Inferior parietal cortex (tissue), 1 donor: ENCODE measurements at regions not wholly inside any gene's neighbourhood (a gene's known extent, or its start where the extent isn't known, plus 50 kb on each side); places are given as distances from the start of the nearest gene placed in this dataset.

ENCODE experiments used
- DNase-seq: peaks from one replicate; pipeline ENCODE4 v3.0.0-alpha.2; 2016; ENCODE audit errors: extremely low spot score

DNA sequence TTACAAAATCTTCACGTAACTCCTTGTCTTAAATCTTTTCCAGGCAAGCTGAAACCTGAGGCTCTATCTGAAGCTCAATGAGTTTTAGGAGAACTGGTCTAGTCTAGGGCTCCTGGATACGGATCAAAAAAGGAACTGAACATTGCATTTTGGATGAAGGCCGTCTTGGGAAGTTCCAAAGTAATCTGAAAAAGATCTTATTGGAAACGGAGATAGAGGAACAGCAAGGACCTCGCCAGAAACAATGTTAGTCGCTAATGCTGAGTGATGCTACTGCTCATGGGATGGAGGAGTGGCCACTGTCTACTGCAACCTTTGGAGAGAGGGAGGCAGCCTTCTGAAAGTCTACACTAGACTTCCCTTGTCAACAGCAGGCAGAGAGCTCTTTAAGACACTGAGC, 91.4 kb upstream of the ATXN1 start:
- DNase-seq: no peak

DNA sequence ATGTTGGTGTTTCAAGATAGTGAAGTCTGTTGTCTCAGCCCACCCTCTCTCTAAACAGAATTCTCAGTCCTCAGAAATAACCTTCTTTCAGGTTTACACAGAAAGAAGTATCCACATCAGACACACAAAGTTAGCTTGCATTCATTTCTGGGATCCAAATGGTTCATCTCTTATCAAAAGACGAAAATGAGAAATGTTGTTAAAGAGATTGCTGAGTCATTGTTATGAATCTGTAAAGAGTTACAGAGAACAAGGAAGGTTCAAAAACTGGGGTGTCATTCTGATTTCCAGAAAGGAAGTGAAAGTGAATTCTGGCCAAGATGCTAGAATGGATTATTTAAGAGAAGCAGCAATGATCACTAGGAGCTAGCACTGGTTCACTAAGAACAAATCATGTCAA, 90.5 kb upstream of the ATXN1 start:
- DNase-seq: peak; percentile 25

- no peak for DNase-seq
Observed at GRCh38 chr6:16851044-16851540, 89.8 kb upstream of the ATXN1 start.

DNA sequence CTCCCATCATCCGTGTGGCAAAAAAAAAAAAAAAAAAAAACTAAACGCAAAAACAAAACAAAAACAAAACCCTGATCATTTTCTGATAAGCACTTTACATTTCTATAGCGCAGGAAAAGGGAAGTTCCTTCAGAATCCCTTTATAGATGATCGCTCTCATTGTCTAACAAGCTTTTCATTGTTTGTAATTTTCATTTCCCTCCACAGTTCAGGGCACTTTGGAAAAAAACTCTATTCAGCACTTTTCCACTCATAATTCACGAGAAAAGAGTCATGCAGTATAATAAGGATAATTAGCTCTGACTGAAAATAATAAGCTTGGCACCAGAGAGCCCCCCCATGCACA, 89.4 kb upstream of the ATXN1 start:
- DNase-seq: no peak

DNA sequence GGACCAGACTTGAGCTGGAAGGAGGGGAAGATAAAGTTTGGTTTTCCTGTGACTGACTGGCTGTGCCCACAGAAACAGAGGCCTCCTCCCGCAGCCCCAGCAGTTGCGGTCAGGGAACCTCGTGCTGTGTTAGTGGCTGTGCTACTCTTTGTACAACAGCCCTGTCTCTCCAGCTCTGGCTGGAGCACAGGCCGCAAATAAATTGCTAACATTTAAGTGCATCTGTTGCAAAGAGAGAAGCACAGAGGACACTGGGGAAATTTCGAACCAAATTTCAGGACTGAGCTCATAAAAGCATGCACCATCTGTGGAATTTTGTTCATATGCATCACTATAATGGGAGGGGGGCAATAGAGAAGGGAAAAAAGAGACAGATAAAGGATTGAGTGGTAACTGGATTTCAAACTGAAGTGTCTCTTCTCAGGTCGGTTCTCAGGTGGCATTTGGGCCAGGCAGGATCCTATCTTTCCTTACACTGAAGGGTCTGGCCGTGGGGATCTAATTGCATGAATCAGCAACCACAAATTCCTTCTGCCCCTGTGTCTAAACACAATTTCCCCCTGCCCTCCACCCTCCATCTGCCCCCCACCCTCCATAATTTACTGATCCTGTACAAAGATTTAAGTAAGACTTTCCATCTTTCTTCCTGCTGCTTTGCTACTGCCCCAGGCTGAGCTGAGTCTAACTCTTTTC, 88.9 kb upstream of the ATXN1 start:
- no peak for DNase-seq

GRCh38 chr6:16849280-16849987, 88.2 kb upstream of the ATXN1 start:
- no peak for DNase-seq

- no peak for DNase-seq
Observed at GRCh38 chr6:16846399-16846778, 85.1 kb upstream of the ATXN1 start.

DNA sequence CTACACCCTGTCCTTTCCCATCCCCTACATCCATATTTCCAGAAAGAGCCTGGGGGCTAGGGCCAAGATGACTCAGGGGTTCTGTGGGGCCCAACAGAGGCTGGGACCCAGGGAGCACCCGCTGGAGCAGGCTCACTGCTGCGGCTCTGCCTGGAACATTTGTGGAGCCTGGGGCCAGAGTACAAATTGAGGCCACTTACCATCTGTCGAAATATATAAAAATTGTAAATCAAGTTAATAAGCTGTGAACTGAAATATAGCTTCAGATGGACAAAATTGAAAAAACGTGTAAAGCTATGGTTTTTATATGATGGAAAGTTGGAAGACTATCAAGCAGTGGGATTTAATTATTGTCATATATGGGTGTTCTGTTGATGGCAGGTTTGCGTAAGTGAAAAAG, 82.9 kb upstream of the ATXN1 start:
- no peak for DNase-seq

- DNase-seq: no peak
Observed at GRCh38 chr6:16842676-16843075, 81.4 kb upstream of the ATXN1 start.

DNA sequence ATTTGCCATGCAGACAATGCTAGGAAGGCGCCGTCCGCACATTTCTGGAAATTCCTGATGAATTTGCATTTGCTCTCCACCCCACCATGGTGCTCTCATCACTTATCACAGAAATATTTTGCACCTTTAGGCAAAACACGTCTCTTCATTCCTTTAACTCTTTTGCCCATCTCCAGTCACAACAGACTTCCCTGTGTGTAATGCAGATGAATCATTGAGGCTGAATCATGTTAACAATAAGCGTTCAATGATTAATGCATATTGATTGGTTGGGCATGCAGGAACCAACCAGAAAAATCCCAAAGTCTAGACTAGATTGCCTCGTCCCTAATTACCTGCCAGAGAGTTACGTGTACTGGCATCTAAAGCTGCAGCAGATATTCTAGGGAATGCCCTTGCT, 80.0 kb upstream of the ATXN1 start:
- DNase-seq: no peak

GRCh38 chr6:16840725-16841124, 79.5 kb upstream of the ATXN1 start:
- DNase-seq: peak; percentile 54

- no peak for DNase-seq
Observed at GRCh38 chr6:16840291-16840690, 79.0 kb upstream of the ATXN1 start.

GRCh38 chr6:16839631-16840179, 78.4 kb upstream of the ATXN1 start:
- DNase-seq: no peak

- peak; percentile 25 for DNase-seq
Observed at GRCh38 chr6:16837217-16837972, 76.1 kb upstream of the ATXN1 start.

GRCh38 chr6:16836144-16836981, 75.1 kb upstream of the ATXN1 start:
- peak; percentile 49 for DNase-seq

DNA sequence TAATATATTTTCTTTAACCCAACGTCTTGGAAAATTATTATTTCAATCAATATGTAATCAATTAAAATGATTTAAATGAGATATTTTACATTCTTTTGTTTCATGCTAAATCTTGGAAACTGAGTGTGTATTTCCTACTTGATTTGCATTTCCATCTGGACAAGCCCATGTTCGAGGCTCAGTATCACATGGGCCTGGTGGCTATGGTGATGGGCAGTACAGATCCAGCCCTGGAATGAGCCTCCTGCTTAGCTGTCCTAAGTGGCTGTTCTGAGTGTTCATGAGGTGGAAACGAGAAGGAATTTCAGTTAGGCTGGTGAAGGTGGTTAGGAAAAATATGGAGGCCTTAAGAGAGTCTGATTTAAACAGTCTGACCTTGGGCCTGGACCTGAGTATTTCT, 73.0 kb upstream of the ATXN1 start:
- no peak for DNase-seq

GRCh38 chr6:16832721-16833120, 71.5 kb upstream of the ATXN1 start:
- no peak for DNase-seq

DNA sequence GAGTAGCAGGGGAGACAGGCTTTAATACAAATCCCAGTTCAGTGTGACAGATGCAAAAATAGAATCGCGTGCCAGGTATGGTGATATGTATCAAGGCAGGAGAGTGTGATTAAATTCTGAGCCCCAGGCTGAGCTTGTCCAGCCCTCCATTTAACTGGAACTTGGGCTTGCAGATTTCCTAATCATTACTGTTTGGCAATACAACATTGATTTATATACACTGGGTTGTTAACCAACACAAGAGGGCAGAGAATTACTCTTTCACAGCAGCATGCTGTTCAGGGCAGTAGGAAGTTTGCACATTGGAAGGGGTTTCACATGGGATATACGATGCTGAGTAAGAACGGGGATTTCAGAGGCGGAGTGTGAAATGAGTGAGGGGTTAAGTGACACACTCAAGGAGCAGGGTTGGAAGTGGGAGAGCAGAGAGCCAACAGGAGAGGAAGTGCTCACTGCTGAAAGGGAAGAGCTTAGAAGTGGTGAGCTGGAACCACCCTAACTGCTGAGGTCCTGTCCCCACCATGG, 70.8 kb upstream of the ATXN1 start:
- no peak for DNase-seq

DNA sequence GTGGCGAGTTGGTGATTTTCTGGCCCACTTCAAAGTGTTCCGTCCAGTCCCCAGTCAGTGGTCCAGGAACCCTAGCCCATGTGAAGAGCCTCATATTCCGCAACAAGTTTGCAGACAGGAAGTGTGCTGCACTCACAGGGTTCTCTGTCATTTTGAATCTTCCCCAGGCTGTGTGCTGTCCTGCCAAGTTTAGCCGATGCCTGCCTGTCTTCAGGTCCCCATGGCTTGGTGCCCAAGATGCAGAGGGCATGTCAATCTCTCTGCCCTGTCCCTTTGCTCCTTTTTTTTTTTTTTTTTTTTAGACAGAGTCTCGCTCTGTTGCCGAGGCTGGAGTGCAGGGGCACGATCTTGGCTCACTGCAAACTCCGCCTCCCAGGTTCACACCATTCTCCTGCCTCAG, 69.9 kb upstream of the ATXN1 start:
- no peak for DNase-seq

- DNase-seq: no peak
Observed at GRCh38 chr6:16828058-16828457, 66.8 kb upstream of the ATXN1 start.

DNA sequence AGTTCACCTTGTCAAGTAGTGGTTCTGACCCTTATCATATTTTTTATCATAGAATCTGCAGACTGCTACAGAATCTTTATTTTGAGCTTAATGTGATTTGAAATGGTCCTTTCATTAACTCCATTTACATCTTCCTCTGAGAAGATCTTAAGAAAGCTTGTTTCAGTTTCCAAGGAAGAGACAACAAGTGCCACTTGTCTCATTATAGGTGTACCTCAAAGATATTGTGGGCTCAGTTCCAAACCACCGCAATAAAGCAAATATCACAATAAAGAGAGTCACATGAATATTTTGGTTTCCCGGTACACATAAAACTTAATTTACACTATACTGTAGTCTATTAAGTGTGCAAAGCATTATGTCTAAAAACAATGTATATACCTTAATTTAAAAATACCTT, 66.4 kb upstream of the ATXN1 start:
- no peak for DNase-seq
